Kidney epithelial cell (primary cell): ENCODE measurements at regions not wholly inside any gene's neighbourhood (a gene's known extent, or its start where the extent isn't known, plus 50 kb on each side); places are given as distances from the start of the nearest gene placed in this dataset.

ENCODE experiments used
- DNase-seq: peaks from one replicate; pipeline ENCODE4 v3.0.0-alpha.2; 2010; ENCODE audit warnings: low read depth
- H3K27me3 ChIP-seq: 2 replicates; pipeline ENCODE4 v1.6.0; 2011; ENCODE audit warnings: low read length; ENCODE audit not compliant: control insufficient read depth, insufficient read depth
- H3K36me3 ChIP-seq: 2 replicates; pipeline ENCODE4 v1.5.1; 2011; ENCODE audit warnings: low read length; ENCODE audit not compliant: control insufficient read depth, insufficient read depth
- H3K4me3 ChIP-seq: 2 replicates; pipeline ENCODE4 v1.5.1; 2011; ENCODE audit warnings: low read depth, mild to moderate bottlenecking, control low read depth, low read length
- TF ChIP-seq, protein P1 (sequence below): IDR thresholded peaks from 2 replicates; pipeline ENCODE4 v1.5.1; 2011; ENCODE audit warnings: mild to moderate bottlenecking, moderate library complexity, low read length, control low read depth, inconsistent platforms; ENCODE audit not compliant: insufficient read depth, poor library complexity, severe bottlenecking

DNA sequence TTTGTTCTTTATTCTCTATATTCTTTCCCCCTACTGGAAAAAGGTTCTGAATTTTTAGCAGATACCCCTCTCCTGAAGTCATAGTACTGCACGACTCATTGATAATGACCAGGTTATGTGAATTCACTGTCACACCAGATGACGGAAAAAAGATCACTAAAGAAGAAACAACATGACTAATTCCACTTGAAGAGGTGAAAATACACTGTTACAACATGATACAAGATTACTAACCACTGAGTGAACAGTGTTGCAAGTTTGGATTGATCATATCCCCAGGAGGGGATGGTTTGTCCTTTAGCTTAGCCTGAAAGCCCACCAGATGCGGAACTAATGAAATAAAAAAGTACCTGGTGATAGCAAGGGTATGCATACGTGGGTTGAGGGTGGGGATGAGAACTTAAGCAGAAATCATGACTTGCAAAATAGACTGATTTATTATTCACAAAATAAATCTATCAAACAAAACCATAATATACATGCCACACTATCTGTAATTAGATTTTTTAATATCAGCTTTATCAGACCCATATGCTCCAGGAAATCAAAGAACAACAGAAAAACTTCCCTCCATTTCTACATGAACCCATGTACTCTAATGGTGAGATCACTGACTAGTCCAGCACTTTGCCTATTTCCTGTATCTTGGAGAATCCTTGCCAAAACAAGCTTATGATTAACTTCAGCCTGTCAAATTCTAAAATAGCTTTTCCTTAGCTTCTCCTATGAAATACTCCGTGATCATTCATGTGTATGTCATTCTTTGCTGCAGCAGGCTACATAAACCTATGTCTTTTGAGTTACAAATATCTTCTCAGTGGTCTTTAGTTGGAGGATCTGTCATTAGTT lies 257.4 kb upstream of the AGA start:
- Histone ChIP-seq H3K36me3 (no peaks in the 10 kb centered on the region), H3K4me3 (no peak overlapping the region), H3K27me3 (no peaks in the 10 kb centered on the region)
- peak; percentile 57 for DNase-seq
- TF ChIP-seq, protein P1, sequence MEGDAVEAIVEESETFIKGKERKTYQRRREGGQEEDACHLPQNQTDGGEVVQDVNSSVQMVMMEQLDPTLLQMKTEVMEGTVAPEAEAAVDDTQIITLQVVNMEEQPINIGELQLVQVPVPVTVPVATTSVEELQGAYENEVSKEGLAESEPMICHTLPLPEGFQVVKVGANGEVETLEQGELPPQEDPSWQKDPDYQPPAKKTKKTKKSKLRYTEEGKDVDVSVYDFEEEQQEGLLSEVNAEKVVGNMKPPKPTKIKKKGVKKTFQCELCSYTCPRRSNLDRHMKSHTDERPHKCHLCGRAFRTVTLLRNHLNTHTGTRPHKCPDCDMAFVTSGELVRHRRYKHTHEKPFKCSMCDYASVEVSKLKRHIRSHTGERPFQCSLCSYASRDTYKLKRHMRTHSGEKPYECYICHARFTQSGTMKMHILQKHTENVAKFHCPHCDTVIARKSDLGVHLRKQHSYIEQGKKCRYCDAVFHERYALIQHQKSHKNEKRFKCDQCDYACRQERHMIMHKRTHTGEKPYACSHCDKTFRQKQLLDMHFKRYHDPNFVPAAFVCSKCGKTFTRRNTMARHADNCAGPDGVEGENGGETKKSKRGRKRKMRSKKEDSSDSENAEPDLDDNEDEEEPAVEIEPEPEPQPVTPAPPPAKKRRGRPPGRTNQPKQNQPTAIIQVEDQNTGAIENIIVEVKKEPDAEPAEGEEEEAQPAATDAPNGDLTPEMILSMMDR, result no peak

DNA sequence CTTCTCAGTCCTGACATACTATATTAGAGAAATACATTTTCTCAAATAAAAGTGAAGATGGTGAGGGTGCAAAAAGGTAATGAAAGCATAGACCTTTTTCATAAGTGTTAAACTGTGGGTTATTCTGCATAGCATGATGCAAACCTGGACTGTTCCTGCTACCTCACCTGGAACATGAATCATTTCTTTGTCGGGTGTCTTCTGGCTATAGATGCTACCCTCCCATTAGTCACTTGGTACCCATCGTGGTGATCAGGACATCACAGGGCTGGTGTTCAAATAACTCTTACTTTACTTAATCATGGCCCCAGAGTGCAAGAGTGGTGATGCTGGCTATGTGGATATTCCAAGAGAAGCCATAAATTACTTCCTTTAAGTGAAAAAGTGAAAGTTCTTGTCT lies 264.7 kb upstream of the AGA start:
- TF ChIP-seq, protein P1, result no peak
- Histone ChIP-seq H3K27me3 (no peaks in the 10 kb centered on the region), H3K4me3 (no peak overlapping the region), H3K36me3 (no peaks in the 10 kb centered on the region)
- no peak for DNase-seq

DNA sequence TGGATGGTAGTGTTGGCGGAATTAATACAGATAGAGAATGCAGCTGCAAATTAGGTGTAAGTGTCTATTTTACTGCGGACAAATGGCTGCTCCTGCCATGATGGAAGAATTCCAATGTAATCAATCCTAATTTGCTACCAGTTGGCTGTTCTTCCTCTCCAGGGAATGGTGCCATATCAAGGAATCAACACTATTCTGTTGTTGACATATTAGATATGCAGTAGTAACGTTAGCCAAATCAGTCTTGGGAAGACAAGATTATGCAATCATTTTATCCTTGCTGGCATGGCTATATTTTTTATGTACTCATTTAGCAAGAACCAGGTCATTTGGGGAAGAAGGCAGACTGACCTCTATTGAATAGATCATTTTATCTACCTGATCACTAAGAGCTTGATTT lies 271.2 kb upstream of the AGA start:
- H3K27me3 ChIP-seq, result no peaks in the 10 kb centered on the region
- TF ChIP-seq, protein P1, result no peak
- H3K36me3 ChIP-seq, result no peaks in the 10 kb centered on the region
- H3K4me3 ChIP-seq, result no peak overlapping the region
- no peak for DNase-seq

DNA sequence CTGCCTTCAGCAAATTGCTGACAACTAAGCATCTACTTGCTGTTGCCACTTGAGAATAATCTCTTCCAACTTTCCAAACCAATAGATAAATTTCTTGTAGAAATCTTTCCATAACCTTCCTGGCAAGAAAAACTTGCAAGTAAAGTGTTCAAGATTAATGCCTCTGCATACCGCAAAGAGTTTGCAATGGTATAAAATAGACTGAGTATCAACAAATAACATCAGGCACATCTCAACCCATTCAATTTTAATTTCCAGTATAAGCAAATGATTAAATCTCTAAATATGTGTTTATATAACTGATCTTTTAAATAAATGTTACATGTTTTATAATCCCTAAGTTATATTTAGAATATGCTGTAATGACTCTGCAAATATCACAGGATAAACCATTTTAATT lies 275.2 kb upstream of the AGA start:
- TF ChIP-seq, protein P1, result no peak
- Histone ChIP-seq H3K36me3 (no peaks in the 10 kb centered on the region), H3K4me3 (no peak overlapping the region), H3K27me3 (no peaks in the 10 kb centered on the region)
- no peak for DNase-seq

DNA sequence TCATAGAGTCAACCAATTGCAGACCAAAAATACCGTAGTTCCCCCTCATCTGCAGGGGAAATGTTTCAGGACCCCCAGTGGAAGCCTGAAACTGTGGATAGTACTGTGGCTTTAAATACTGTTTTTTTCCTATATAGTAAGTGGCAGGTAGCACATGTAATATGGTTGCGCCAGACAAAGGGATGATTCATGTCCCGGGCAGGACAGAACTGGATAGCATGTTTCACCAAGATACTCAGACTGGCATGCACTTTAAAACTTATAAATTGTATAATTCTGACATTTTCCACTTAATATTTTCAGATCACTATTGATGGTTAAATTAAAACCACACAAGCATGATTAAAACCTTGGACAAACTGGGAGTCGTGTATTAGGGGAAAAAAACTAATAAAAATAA lies 276.3 kb upstream of the AGA start:
- TF ChIP-seq, protein P1, result no peak
- H3K36me3 ChIP-seq, result no peaks in the 10 kb centered on the region
- no peak for DNase-seq
- no peak overlapping the region for H3K4me3 ChIP-seq
- H3K27me3 ChIP-seq, result no peaks in the 10 kb centered on the region

DNA sequence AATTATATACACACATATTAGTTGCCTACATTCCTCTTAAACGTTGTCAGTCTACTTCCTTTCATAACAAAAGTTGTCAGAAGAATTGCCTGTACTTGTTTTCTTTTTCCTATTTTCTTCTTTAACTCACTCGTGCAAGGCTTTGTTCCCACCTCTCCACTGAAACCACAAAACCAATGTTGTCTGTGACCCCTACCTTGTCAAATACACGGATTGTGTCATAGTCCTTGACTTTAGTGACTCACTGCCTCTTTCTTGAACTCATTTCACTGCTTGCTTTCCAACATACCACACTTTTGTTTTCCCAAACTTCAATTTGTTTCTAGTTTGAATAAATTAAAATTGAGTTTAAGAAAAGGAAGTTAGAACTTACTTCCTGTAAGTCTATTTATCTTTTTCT lies 283.9 kb upstream of the AGA start:
- no peak overlapping the region for H3K4me3 ChIP-seq
- no peaks in the 10 kb centered on the region for H3K27me3 ChIP-seq
- no peaks in the 10 kb centered on the region for H3K36me3 ChIP-seq
- TF ChIP-seq, protein P1, result no peak
- peak; percentile 29 for DNase-seq
